Lung (tissue), 11 donors: ENCODE measurements at regions not wholly inside any gene's neighbourhood (a gene's known extent, or its start where the extent isn't known, plus 50 kb on each side); places are given as distances from the start of the nearest gene placed in this dataset.

ENCODE experiments used
- ATAC-seq: fragments of 200-7000 bp; cut with Tn5 transposase; one replicate; pipeline ENCODE4 v1.9.1; 2020; ENCODE audit warnings: moderate number of reproducible peaks; ENCODE audit not compliant: insufficient read depth, low FRiP score
- DNase-seq, 3 donors: peaks; one replicate each; pipeline ENCODE4 v3.0.0-alpha.2; 2013 to 2017
- H3K27ac ChIP-seq, 2 donors: one replicate each; pipeline ENCODE4 v1.5.1; 2013; ENCODE audit warnings: mild to moderate bottlenecking in 2 of 2, moderate library complexity in 2 of 2, control low read depth in 1 of 2, inconsistent platforms in 1 of 2, low read depth in 1 of 2, low read length in 1 of 2
- H3K27me3 ChIP-seq, 3 donors: one replicate each; pipeline ENCODE4 v1.5.1; 2013; ENCODE audit warnings: low read length in 2 of 3; ENCODE audit not compliant: control insufficient read depth in 3 of 3, insufficient read depth in 3 of 3
- H3K36me3 ChIP-seq, 4 donors: one replicate each; pipeline ENCODE4 v1.5.1; 2013; ENCODE audit warnings: low read length in 4 of 4, mild to moderate bottlenecking in 1 of 4, moderate library complexity in 1 of 4; ENCODE audit not compliant: control insufficient read depth in 4 of 4, insufficient read depth in 4 of 4
- H3K4me1 ChIP-seq, 5 donors: one replicate each; pipeline ENCODE4 v1.5.1; 2013; ENCODE audit warnings: low read length in 5 of 5, mild to moderate bottlenecking in 2 of 5, moderate library complexity in 1 of 5; ENCODE audit not compliant: control insufficient read depth in 5 of 5, insufficient read depth in 5 of 5
- H3K4me3 ChIP-seq: one replicate; pipeline ENCODE4 v1.5.1; 2013; ENCODE audit warnings: mild to moderate bottlenecking, control low read depth, moderate library complexity
- H3K9ac ChIP-seq, 2 donors: one replicate each; pipeline ENCODE4 v1.5.1; 2013; ENCODE audit warnings: low read length in 2 of 2, control low read depth in 1 of 2; ENCODE audit not compliant: insufficient read depth in 1 of 2
- H3K9me3 ChIP-seq, 4 donors: one replicate each; pipeline ENCODE4 v1.5.1; 2013; ENCODE audit warnings: low read length in 3 of 4, mild to moderate bottlenecking in 1 of 4, moderate library complexity in 1 of 4; ENCODE audit not compliant: control insufficient read depth in 4 of 4, insufficient read depth in 3 of 4
- WGBS, 2 donors: extraction: QIAGEN DNeasy Blood & Tissue Kit; methylation state at CpG; one replicate each; pipeline ENCODE4 v1.1.7; 2013; 5-methylcytosine and 5-hydroxymethylcytosine counted together
- TF ChIP-seq, protein P1 (sequence below): IDR thresholded peaks from 2 replicates; pipeline ENCODE4 v1.5.1; 2012; ENCODE audit warnings: mild to moderate bottlenecking; ENCODE audit errors: control extremely low read depth, extremely low read depth
- donor health status: control.
- donor health status: control.
- donor health status: Bipolar disorder and iron deficiency.
- donor health status: healthy.
- donor health status: DM: yes; HTN: yes; CAD: no.

DNA sequence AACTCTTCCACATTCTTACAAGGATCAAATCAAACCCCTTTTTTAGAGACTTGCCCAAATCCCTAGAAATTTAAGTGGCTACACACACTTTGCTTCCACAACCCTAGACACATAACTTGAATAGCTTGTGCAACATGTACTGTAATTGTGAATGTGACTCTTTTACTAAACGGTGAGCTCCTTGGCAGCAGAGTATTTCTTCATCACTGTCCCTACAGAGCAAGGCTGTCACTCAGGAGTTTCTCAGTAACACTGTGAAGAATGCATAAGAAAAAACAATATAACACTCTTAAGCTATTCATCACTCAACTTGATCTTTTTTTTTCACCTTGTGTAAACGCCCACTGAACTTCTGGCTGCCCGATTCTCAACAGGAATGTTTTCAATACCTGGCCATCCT lies 53.8 kb upstream of the ADAMTS18 start:
- Histone ChIP-seq H3K27me3 (no peaks in the 10 kb centered on the region), H3K36me3 (no peaks in the 10 kb centered on the region), H3K9me3 (peaks cover 0 to 7% (median 0%) of the 10 kb centered on the region in 4 donors), H3K4me1 (no peaks in the 10 kb centered on the region), H3K4me3 (no peak overlapping the region), H3K27ac (no peak overlapping the region), H3K9ac (no peak overlapping the region)
- no peak for ATAC-seq
- WGBS, 2 donors = 26 to 43% methylated on average over 3 of the region's 3 CpGs
- DNase-seq = no peak
- TF ChIP-seq, protein P1, sequence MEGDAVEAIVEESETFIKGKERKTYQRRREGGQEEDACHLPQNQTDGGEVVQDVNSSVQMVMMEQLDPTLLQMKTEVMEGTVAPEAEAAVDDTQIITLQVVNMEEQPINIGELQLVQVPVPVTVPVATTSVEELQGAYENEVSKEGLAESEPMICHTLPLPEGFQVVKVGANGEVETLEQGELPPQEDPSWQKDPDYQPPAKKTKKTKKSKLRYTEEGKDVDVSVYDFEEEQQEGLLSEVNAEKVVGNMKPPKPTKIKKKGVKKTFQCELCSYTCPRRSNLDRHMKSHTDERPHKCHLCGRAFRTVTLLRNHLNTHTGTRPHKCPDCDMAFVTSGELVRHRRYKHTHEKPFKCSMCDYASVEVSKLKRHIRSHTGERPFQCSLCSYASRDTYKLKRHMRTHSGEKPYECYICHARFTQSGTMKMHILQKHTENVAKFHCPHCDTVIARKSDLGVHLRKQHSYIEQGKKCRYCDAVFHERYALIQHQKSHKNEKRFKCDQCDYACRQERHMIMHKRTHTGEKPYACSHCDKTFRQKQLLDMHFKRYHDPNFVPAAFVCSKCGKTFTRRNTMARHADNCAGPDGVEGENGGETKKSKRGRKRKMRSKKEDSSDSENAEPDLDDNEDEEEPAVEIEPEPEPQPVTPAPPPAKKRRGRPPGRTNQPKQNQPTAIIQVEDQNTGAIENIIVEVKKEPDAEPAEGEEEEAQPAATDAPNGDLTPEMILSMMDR = no peak

DNA sequence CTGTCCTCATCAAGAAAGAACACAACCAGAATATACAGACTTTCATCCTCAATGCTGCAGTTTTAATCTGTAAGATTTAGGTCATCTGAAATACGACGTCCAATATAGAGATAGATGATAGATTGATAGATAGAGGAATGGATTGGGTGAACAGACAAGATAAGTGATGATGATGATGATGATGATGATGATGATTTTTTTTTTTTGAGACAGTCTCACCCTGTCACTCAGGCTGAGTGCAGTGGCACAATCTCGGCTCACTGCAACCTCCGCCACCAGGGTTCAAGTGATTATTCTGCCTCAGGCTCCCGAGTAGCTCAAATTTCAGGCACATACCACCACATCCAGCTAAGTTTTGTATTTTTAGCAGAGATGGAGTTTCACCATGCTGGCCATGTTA lies 56.3 kb upstream of the ADAMTS18 start:
- Histone ChIP-seq H3K36me3 (no peaks in the 10 kb centered on the region), H3K9ac (no peak overlapping the region), H3K27ac (no peak overlapping the region), H3K4me1 (no peaks in the 10 kb centered on the region), H3K27me3 (no peaks in the 10 kb centered on the region), H3K9me3 (peaks cover 0 to 7% (median 0%) of the 10 kb centered on the region in 4 donors), H3K4me3 (no peak overlapping the region)
- no peak for ATAC-seq
- DNase-seq = no peak
- WGBS, 2 donors = 85 to 91% methylated on average over 5 of the region's 5 CpGs
- TF ChIP-seq, protein P1 = no peak

DNA sequence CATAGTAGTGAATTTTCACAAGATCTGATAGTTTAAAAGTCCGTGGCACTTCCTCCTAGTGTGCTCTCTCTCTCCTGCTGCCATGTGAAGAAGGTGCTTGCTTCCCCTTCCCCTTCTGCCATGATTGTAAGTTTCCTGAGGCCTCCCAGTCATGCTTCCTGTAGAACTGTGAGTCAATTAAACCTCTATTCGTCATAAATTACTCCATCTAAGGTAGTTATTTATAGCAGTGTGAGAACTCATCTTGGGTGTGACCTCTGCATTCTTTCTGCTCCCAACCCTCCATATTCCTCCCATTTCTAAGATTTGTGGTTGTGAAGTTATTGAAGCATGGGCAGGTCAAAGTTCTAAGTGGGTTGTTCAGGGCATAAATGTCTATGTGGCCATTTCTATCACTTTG lies 62.1 kb upstream of the ADAMTS18 start:
- no peaks in the 10 kb centered on the region for H3K9me3 ChIP-seq
- H3K9ac ChIP-seq = no peak overlapping the region
- DNase-seq (no peak), ATAC-seq (no peak)
- H3K36me3 ChIP-seq = no peaks in the 10 kb centered on the region
- 48 to 64% methylated on average over 2 of the region's 2 CpGs for WGBS, 2 donors
- H3K4me3 ChIP-seq = no peak overlapping the region
- TF ChIP-seq, protein P1 = no peak
- H3K4me1 ChIP-seq = peaks cover 0 to 17% (median 0%) of the 10 kb centered on the region in 5 donors
- H3K27ac ChIP-seq = no peak overlapping the region
- H3K27me3 ChIP-seq = no peaks in the 10 kb centered on the region
